Tibial nerve (tissue), 4 donors: ENCODE measurements at regions not wholly inside any gene's neighbourhood (a gene's known extent, or its start where the extent isn't known, plus 50 kb on each side); places are given as distances from the start of the nearest gene placed in this dataset.
"Not testable (repeated sequence)": the region's sequence is repeated elsewhere in the genome, so short reads cannot be mapped to it uniquely, and the experiment has no call there.

Source experiments
- DNase-seq, 2 donors: peaks; one replicate each; pipeline ENCODE4 v3.0.0-alpha.2; 2019; ENCODE audit warnings: low spot score in 2 of 2
- H3K27ac ChIP-seq, 4 donors: fragments of 200-600 bp; sonication (generic) in 3 of 4; one replicate each; pipeline ENCODE4 v1.5.1; 2017 to 2019; ENCODE audit warnings: mild to moderate bottlenecking in 1 of 4
- H3K27me3 ChIP-seq, 2 donors: fragments of 200-600 bp; sonication (generic) in 1 of 2; one replicate each; pipeline versions ENCODE4 v1.5.1 to v1.6.0; 2017 to 2019
- H3K36me3 ChIP-seq, 3 donors: fragments of 200-600 bp; sonication (generic); one replicate each; pipeline ENCODE4 v1.5.1; 2018 to 2019
- H3K4me1 ChIP-seq, 4 donors: fragments of 200-600 bp; sonication (generic) in 3 of 4; one replicate each; pipeline ENCODE4 v1.5.1; 2017 to 2019
- H3K4me3 ChIP-seq, 4 donors: fragments of 200-600 bp; sonication (generic) in 3 of 4; one replicate each; pipeline ENCODE4 v1.5.1; 2017 to 2019; ENCODE audit warnings: mild to moderate bottlenecking in 1 of 4, moderate library complexity in 1 of 4
- H3K9me3 ChIP-seq, 4 donors: fragments of 200-600 bp; sonication (generic) in 3 of 4; one replicate each; pipeline ENCODE4 v1.5.1; 2017 to 2019
- CTCF ChIP-seq, 5 experiments: fragments of 200-600 bp in 3 of 5; fragments of 450-650 bp in 2 of 5; sonication (generic) in 3 of 5; IDR thresholded peaks; one replicate each; pipeline ENCODE4 v1.5.1; 2016 to 2019; ENCODE audit warnings: antibody characterized with exemption in 5 of 5, mild to moderate bottlenecking in 3 of 5, moderate library complexity in 2 of 5
- EP300 ChIP-seq, 2 donors: sonication (generic); formaldehyde crosslinking; IDR thresholded peaks; one replicate each; pipeline ENCODE4 v1.6.1; 2017; ENCODE audit warnings: antibody characterized with exemption in 2 of 2, mild to moderate bottlenecking in 1 of 2
- POLR2A ChIP-seq, 2 donors: fragments of 450-650 bp; IDR thresholded peaks; one replicate each; pipeline ENCODE4 v1.6.1; 2017; ENCODE audit warnings: antibody characterized with exemption in 2 of 2, mild to moderate bottlenecking in 2 of 2, moderate library complexity in 2 of 2
- WGBS, 2 donors: methylation state at CpG; one replicate each; pipeline ENCODE4 v1.1.5; 2018; 5-methylcytosine and 5-hydroxymethylcytosine counted together

GRCh38 chr18:78503129-78503528 lies 476.5 kb upstream of the SALL3 start:
- Histone ChIP-seq H3K36me3 (no peaks in the 10 kb centered on the region), H3K4me1 (peaks cover 0 to 18% (median 0%) of the 10 kb centered on the region in 4 donors), H3K27ac (no peak overlapping the region), H3K27me3 (peaks cover 0 to 5% of the 10 kb centered on the region in 2 donors), H3K9me3 (no peaks in the 10 kb centered on the region), H3K4me3 (no peak overlapping the region)
- TF ChIP-seq POLR2A (IDR thresholded peaks at IDR 0.05): no peak
- no peak for TF ChIP-seq CTCF (IDR thresholded peaks at IDR 0.05)
- TF ChIP-seq EP300 (IDR thresholded peaks at IDR 0.05): no peak
- 95 to 96% methylated on average over 15 of the region's 15 CpGs for WGBS, 2 donors
- DNase-seq: no peak

GRCh38 chr18:78505851-78506461 lies 473.7 kb upstream of the SALL3 start:
- Histone ChIP-seq H3K4me1 (peaks cover 0 to 26% (median 0%) of the 10 kb centered on the region in 4 donors), H3K9me3 (no peaks in the 10 kb centered on the region), H3K36me3 (no peaks in the 10 kb centered on the region), H3K27me3 (peaks cover 0 to 5% of the 10 kb centered on the region in 2 donors), H3K27ac (peak overlapping the region; percentile 35 to 87 (median 78)), H3K4me3 (peak overlapping the region in 2 of 4 donors; percentile 30 to 35)
- WGBS, 2 donors: 22 to 50% methylated on average over 27 to 30 of the region's 30 CpGs
- no peak for DNase-seq
- TF ChIP-seq POLR2A (IDR thresholded peaks at IDR 0.05) (no peak), CTCF (IDR thresholded peaks at IDR 0.05) (peak in 3 of 5 experiments; percentile 16 to 55 (median 34)), EP300 (IDR thresholded peaks at IDR 0.05) (peak in 1 of 2 donors; percentile 58)

DNA sequence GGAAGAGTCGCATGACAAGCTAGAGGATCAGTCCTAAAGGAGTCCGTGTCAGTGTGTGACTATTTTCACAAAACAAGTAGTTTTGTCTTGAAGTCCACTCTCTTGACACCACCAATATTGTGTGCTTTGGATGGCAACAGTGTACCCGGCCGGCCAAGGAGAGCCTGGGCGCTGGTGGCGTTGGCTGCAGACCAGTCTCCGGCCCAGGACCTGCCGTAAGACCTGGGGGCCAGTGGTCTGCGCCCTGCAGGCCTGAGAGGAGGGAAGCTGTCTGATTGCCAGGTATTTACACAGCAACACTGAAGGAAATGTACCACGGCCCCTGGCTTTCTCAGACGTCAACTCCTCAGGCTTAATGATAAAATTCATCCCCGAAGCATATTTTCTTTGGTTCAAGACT lies 472.4 kb upstream of the SALL3 start:
- 82 to 83% methylated on average over 12 of the region's 12 CpGs for WGBS, 2 donors
- no peak for DNase-seq
- TF ChIP-seq POLR2A (IDR thresholded peaks at IDR 0.05) (no peak), CTCF (IDR thresholded peaks at IDR 0.05) (no peak), EP300 (IDR thresholded peaks at IDR 0.05) (no peak)

GRCh38 chr18:78508228-78508824 lies 471.3 kb upstream of the SALL3 start:
- H3K36me3 ChIP-seq, H3K9me3 ChIP-seq, DNase-seq, H3K27ac ChIP-seq, H3K4me3 ChIP-seq, H3K27me3 ChIP-seq: not testable (repeated sequence)
- 81 to 82% methylated on average over 18 to 19 of the region's 19 CpGs for WGBS, 2 donors
- peaks cover 0 to 26% (median 0%) of the 10 kb centered on the region in 4 donors for H3K4me1 ChIP-seq

More for the DNA sequence above, 472.4 kb upstream of the SALL3 start:
- H3K27me3 ChIP-seq: peaks cover 0 to 5% of the 10 kb centered on the region in 2 donors
- peak overlapping the region in 1 of 4 donors; percentile 82 for H3K27ac ChIP-seq
- no peaks in the 10 kb centered on the region for H3K9me3 ChIP-seq
- H3K4me1 ChIP-seq: peaks cover 0 to 26% (median 0%) of the 10 kb centered on the region in 4 donors
- H3K36me3 ChIP-seq: no peaks in the 10 kb centered on the region
- no peak overlapping the region for H3K4me3 ChIP-seq

- 14 to 16% methylated on average over 7 of the region's 7 CpGs for WGBS, 2 donors
- no peaks in the 10 kb centered on the region for H3K36me3 ChIP-seq
- no peak for DNase-seq
- no peak overlapping the region for H3K4me3 ChIP-seq
- peak overlapping the region in 2 of 4 donors; percentile 11 to 53 for H3K27ac ChIP-seq
- no peak for TF ChIP-seq CTCF (IDR thresholded peaks at IDR 0.05)
- no peak for TF ChIP-seq POLR2A (IDR thresholded peaks at IDR 0.05)
- TF ChIP-seq EP300 (IDR thresholded peaks at IDR 0.05): peak in 1 of 2 donors; percentile 52
- no peaks in the 10 kb centered on the region for H3K9me3 ChIP-seq
- H3K4me1 ChIP-seq: peaks cover 0 to 26% (median 0%) of the 10 kb centered on the region in 4 donors
- H3K27me3 ChIP-seq: peaks cover 0 to 5% of the 10 kb centered on the region in 2 donors
Observed at GRCh38 chr18:78510091-78510490, 469.5 kb upstream of the SALL3 start.
